ENCODE measurements at regions not wholly inside any gene's neighbourhood (a gene's known extent, or its start where the extent isn't known, plus 50 kb on each side); places are given as distances from the start of the nearest gene placed in this dataset.
A peak's percentile ranks its signal among the peaks of the same experiment; 100 is the strongest.

DNA sequence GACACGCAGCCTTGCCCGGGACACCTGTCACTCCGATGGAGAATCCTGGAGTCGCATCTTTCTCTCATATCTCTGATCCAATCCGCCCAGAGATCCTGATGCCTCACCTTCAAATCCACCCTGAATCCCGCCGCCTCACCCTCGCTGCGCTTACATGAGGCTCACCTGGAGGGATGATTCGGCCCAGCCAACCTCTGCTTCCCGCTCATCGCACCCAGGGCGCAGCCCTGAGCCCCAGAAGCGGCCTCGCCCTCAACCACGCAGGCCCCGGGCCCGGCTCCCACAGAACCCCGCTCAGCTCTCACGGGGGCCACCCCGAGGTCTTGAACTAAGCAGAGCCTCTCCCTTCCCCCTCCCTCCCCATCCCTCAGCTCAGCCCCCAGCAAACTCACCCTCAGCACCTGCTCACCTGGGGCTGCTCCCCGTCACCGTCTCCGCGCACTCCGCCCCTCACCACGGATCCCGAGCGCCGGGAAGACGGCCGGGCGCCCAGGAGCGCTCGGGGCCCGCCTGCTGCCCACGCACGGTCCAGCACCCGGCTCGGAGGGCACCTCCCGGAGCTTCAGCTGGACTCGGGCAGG lies 160.0 kb downstream of the NDUFA10 start:
- no peak for DNase-seq

- no peak for DNase-seq
Measured at GRCh38 chr2:239864247-239865058, 160.7 kb downstream of the NDUFA10 start.

- DNase-seq = no peak
Measured at GRCh38 chr2:239862613-239863012, 162.5 kb downstream of the NDUFA10 start.

DNA sequence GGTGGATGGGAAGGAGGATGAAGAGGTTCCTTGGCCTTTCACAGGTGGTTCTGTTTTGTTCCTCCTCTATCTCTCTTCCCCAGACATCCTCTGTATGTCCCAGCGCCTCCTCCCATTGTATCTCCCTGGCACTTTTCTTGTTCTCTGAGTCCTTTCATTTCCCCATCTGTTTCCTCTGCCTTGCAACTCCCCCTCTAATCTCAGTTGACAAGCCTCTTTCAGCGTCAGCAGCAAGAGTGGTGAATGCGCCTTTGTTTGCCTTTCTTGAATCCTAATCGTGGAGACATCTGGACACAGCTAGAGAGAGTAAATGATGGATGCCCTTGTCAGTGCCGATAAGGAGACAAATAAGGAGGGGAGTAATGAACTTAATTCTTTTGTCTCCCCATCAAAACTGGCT lies 167.0 kb downstream of the NDUFA10 start:
- peak; percentile 75 for DNase-seq

GRCh38 chr2:239857591-239857990 lies 167.6 kb downstream of the NDUFA10 start:
- DNase-seq = no peak

- DNase-seq = no peak
Measured at GRCh38 chr2:239856620-239857285, 168.4 kb downstream of the NDUFA10 start.

DNA sequence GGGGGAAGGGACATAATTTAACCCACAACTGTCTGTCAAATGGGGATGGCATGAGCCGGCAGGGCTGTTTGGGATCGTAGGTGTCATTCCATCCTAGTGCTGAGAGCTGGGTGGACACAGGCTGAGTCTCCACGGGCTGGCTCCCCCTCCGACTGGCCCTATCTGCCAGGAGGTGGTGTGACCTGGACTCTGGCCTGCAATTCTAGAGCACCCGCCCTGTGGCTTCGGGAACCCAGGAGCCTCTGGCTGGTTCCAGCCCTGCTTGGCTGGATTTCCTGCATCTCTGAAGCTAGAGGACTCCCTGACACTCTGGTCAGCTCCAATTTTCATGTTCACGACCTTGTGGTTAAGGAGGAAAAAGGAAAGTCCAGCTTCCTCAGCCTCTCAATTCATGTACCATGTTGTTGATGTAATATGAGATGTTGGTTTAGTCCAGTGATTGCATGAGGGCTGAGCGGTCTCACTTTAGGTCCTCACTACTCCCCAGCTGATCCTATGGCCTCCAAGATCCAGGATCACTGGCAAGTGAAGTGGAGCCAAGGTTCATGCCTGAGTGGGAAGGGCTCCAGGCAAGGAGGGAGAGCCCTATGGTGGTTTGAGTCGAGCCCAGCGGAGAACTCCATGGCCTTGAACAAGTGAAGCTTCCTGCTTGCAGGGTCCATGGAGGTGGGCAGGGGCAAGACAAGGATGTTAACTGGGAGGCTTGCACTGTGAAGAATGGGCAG lies 169.1 kb downstream of the NDUFA10 start:
- DNase-seq = no peak

DNA sequence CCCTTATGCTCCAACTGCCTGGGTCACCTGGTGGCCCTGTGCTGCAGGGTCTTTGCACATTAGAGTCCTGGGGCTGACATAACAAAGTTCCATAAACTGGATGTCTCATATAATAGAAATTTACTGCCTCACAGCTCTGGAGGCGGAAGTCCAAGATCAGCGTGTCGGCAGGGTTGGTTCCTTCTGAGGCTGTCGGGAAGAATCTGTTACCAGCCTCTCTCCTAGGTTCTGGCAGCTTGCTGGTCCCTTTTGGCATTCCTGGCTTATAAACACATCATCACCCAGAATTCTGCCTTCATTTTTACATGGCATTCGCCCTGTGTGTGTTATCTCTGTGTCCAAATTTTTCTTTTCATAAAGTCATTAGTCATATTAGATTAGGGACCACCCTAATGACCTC lies 170.5 kb downstream of the NDUFA10 start:
- no peak for DNase-seq

DNA sequence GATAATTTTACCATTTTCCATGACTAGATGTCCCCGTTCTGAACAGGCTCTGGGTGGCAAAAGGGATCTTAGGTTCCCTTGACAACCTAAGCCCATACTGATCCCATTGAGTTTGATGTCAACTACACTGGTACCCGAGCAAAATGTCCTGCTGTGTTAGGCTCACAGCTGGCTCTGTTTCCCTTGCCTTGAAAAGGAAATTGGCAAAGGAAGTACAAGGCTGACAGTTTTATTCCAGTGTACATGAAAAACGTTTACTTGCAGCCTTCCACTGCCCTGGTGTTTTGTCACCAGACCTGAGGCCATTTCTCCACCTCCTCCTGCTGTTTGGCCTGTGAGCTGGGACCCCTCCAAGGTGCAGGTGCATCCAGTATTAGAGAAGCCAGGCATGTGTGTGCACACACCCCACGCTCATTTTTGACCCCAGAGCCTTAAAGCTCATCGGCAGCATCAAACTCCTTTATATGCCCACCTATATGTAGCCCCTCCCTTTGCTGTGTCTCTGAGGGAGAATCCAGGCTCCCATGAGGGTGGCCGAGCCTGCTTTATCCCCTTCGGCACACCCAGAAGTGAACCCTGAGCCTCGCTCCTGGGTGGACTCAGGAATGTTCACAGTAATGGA lies 171.3 kb downstream of the NDUFA10 start:
- peak; percentile 2 for DNase-seq

DNA sequence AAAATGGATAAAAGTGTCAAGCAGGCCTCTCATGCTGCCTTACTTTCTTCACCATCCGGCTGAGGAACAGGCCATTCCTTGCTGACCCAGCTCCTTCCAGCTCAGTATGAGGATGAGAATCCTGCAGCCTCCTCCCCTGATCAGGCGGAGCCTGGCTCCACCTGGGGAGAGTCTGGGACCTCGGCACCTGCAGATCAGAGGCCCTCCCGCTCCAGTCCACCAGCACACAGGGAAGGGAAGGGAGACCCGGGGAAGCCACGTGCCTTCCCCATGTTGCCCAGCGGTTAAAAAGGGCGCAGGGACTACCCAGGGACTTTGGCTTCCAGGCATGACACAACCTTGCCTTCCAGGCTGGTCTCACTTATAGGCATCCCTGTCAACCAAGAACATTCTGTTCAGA lies 172.0 kb downstream of the NDUFA10 start:
- no peak for DNase-seq

- DNase-seq = no peak
Measured at GRCh38 chr2:239852272-239852671, 172.9 kb downstream of the NDUFA10 start.

GRCh38 chr2:239846789-239847676 lies 178.1 kb downstream of the NDUFA10 start:
- DNase-seq = no peak

DNA sequence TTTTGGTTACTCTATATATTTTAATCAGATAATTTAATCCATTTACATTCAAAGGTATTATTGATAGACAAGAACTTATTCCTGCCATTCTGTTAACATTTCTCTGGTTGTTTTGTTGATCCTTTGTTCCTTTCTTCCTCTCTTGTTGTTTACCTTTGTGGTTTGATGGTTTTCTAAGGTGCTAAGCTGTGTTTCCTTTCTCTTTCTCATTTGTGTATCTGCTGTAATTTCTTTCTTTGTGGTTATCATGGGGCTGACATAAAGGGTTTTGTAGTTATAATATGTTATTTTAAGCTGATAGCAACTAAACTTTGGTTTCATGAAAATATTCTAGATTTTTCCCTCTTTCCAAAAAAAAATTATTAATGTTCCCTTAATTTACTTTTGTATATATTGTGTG lies 179.2 kb downstream of the NDUFA10 start:
- no peak for DNase-seq

DNA sequence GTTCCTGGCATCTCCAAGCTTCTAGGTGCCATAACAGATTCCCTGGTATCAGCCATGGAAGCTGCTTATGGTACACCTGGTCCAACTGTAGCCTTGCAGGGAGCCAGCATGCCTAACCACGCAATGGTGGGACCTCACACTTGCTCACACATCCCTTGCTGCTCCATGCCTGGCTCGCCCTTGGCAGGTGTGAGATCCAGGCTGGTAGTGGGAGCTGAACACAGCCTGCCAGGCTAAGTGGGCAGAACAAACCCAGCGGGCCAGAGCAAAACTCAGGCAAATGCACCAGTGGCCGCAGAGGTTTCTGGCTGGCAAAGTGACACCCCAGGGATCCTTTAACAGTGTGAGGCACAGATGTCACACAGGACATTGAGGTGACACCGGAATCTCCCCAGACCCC lies 185.8 kb downstream of the NDUFA10 start:
- DNase-seq = no peak

DNA sequence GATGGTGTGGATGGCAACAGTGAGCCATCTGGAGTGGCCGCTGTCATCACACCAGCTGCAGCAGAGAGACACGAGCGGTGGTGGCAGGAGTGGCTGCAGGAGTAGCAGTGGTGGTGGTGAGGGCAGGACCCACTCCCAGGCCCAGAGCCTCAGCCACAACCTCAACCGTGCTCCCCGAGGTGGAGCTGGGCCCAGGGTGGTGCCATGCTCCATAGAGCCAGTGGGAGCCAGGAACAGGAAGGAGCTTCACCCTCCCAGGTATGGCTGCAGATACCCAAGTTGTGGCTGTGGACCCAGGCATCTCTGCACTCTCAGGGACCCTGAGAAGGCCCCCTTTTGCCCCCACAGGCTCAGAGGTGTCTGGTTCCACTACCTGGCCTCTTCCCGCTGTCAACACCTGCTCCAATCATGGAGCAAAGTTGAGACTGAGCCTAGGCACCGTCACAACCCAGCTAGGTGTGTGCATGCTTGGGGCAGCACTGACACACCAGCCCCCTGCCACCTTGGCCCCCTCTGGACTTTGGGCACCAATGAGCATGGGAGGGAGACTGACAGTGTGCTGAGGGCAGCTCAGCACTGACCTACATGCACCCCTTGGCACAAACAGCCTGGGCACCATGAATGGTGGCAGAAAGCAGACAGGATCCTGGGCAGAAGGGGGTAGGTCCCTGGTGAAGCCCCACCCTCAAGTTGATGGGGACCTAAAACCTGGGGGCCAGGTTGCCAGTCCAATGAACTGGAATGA lies 188.9 kb downstream of the NDUFA10 start:
- DNase-seq = no peak

DNA sequence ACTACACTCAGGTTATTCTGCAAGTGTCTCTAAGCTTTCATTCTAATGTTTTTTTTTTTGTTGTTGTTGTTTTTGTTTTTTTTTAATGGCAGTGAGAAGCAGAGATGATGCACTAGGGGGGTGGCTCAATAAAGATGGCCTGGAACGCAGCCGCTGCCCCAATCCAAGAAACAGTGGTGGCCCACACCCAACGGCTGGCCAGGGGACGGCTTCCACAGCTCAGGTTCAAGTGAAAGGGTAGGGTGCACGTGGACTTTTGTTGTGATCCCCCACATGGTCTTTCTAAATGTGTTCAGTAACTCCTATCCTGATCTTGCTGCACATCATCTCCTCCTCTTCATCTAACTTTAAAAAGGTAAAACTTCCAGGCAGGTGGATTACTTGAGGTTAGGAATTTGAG lies 190.1 kb downstream of the NDUFA10 start:
- DNase-seq = no peak

- DNase-seq = no peak
Measured at GRCh38 chr2:239834143-239834542, 191.0 kb downstream of the NDUFA10 start.

DNA sequence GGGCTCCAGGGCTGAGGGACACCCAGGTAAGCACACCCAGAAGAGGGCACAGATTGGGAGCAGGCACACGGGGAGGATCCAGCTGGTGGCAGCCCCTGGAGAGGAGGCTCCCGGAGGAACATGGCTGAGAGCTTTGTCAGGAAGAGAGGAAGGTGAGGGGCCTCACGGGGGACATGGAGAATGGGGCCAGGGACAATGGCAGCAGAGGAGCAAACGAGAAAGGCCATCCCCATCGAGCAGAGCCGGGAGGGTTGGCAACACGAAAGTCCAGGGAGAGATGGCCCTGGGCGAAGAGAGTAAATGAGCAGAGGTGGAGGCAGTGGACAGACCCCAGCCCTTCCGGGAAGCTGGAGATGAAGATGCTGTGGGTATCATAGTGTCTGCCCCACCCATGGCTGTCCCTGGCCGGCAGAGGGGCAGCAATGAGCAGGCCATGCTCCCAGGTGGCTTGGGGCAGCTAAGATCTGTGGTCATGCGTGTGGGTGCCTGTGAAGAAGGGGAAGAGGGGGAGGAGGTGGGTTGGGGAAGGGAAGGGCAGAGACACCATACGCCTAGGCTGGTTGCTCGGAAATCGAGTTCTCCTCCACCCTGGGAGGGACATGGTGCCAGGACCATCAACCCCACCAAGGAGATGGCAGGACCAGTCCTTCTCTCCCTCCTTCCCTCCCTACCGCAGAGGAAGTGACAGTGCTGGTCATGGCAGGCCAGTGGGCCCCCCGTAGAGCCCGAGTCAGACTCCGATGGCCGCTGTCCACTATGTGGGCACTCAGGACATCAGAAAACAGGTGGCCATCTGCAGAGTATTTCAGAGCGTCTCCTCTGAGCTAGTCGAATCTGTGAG lies 191.7 kb downstream of the NDUFA10 start:
- no peak for DNase-seq

- DNase-seq = no peak
Measured at GRCh38 chr2:239832490-239833268, 192.5 kb downstream of the NDUFA10 start.

Measured in dermis blood vessel endothelial cell (primary cell).